Heart left ventricle (tissue), 16 donors: ENCODE measurements at regions not wholly inside any gene's neighbourhood (a gene's known extent, or its start where the extent isn't known, plus 50 kb on each side); places are given as distances from the start of the nearest gene placed in this dataset.

Experiments
- ATAC-seq, 4 donors: fragments of 200-7000 bp; cut with Tn5 transposase; one replicate each; pipeline ENCODE4 v1.9.1; 2020 to 2022; ENCODE audit warnings: moderate library complexity in 4 of 4, mild to moderate bottlenecking in 3 of 4, moderate number of reproducible peaks in 1 of 4
- DNase-seq, 5 donors: peaks; one replicate each; pipeline ENCODE4 v3.0.0-alpha.2; 2020
- H3K27ac ChIP-seq, 12 donors: fragments of 200-600 bp; sonication (generic) in 4 of 12; one replicate each; pipeline versions ENCODE4 v1.5.0 to v1.8.0; 2016 to 2022; ENCODE audit warnings: mild to moderate bottlenecking in 2 of 12
- H3K27me3 ChIP-seq, 9 donors: fragments of 200-600 bp; sonication (generic) in 2 of 9; one replicate each; pipeline versions ENCODE4 v1.5.1 to v1.8.0; 2016 to 2022; ENCODE audit warnings: mild to moderate bottlenecking in 3 of 9
- H3K36me3 ChIP-seq, 9 donors: fragments of 200-600 bp; sonication (generic) in 2 of 9; one replicate each; pipeline versions ENCODE4 v1.5.0 to v1.8.0; 2018 to 2022; ENCODE audit warnings: mild to moderate bottlenecking in 2 of 9
- H3K4me1 ChIP-seq, 12 donors: fragments of 200-600 bp; sonication (generic) in 4 of 12; one replicate each; pipeline versions ENCODE4 v1.5.0 to v1.8.0; 2016 to 2022; ENCODE audit warnings: mild to moderate bottlenecking in 3 of 12
- H3K4me3 ChIP-seq, 12 donors: fragments of 200-600 bp; sonication (generic) in 4 of 12; one replicate each; pipeline versions ENCODE4 v1.5.0 to v1.8.0; 2017 to 2022; ENCODE audit warnings: mild to moderate bottlenecking in 9 of 12, moderate library complexity in 4 of 12
- H3K9me3 ChIP-seq, 12 donors: fragments of 200-600 bp; sonication (generic) in 4 of 12; one replicate each; pipeline versions ENCODE4 v1.5.0 to v1.8.0; 2016 to 2022; ENCODE audit warnings: mild to moderate bottlenecking in 1 of 12
- POLR2A ChIP-seq, 2 donors: fragments of 450-650 bp; IDR thresholded peaks; one replicate each; pipeline ENCODE4 v1.6.1; 2017; ENCODE audit warnings: antibody characterized with exemption in 2 of 2, mild to moderate bottlenecking in 2 of 2, moderate library complexity in 2 of 2
- WGBS, 4 donors: extraction: QIAGEN DNeasy Blood & Tissue Kit in 2 of 4; methylation state at CpG; one replicate each; pipeline versions ENCODE4 v1.1.5 to v1.1.7; 2013 to 2018; 5-methylcytosine and 5-hydroxymethylcytosine counted together
- intact Hi-C, 10 donors: fragments of 100-400 bp; cut with DNase I; formaldehyde crosslinking; loops; one replicate each; pipeline versions ENCODE4 v1.11.1 to v1.14.2; 2022
- TF ChIP-seq, protein P1 (sequence below), 12 donors: fragments of 200-600 bp; sonication (generic) in 4 of 12; IDR thresholded peaks; one replicate each; pipeline versions ENCODE4 v1.5.0 to v1.8.0; 2018 to 2022; ENCODE audit warnings: antibody characterized with exemption in 12 of 12, mild to moderate bottlenecking in 5 of 12
- donor health status: ischemic (EF 13 %, LVEDD 7.1; RV severe dilation, severe dysfunction).
- donor health status: healthy with polysubstance abuse.
- donor health status: DM: no; HTN: yes; CAD: no.
- donor health status: DM: no; HTN: no; CAD: no.
- donor health status: ischemic (EF 25% LVEDD 6.9; RV normal size, moderate dysfunction).
- donor health status: ischemic (EF 25% LVEDD 5.7; RV mildly dilated, moderate dysfunction).
- donor health status: healthy.
- donor health status: DM: yes; HTN: yes; CAD: no.
- donor health status: ischemic (EF 35%, LVEDD 5.7; RV mildly dilated, moderate dysfunction).
- donor health status: nonischemic (EF 11% LVEDD 7.7; RV severe dilation, severe dysfunction).
- donor health status: DM: yes; HTN: yes; CAD: no.
- donor health status: PGD.
- donor health status: ischemic (EF 29% LVEDD 5.4; RV normal size, mild dysfunction).
- donor health status: nonischemic (EF 23%, LVEDD 6.1; RV moderate dilation, normal function).

DNA sequence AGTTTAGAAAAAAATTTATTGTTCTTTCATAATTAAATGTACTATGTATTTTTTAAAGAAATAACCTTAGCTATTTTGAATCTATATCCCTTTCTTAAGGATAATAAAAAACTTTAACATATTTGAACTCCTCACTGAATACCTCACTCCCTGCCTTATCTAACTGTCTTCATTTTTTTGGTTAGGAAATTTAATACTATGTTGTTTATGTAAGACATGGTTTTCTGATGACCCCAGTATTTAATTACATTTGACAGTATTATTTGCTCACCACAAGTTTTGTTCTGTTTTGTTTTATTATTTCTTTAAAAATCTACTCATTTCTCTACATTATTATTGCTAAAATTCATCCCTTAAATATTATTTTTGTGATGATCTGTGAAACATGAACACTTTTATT lies 394.4 kb upstream of the ADGRB3 start:
- intact Hi-C loops = no loop called here
- no peaks in the 10 kb centered on the region for H3K27me3 ChIP-seq
- ATAC-seq (no peak), DNase-seq (no peak)
- no peaks in the 10 kb centered on the region for H3K9me3 ChIP-seq
- H3K27ac ChIP-seq = no peak overlapping the region
- no peak for TF ChIP-seq POLR2A (IDR thresholded peaks at IDR 0.05)
- TF ChIP-seq, protein P1, sequence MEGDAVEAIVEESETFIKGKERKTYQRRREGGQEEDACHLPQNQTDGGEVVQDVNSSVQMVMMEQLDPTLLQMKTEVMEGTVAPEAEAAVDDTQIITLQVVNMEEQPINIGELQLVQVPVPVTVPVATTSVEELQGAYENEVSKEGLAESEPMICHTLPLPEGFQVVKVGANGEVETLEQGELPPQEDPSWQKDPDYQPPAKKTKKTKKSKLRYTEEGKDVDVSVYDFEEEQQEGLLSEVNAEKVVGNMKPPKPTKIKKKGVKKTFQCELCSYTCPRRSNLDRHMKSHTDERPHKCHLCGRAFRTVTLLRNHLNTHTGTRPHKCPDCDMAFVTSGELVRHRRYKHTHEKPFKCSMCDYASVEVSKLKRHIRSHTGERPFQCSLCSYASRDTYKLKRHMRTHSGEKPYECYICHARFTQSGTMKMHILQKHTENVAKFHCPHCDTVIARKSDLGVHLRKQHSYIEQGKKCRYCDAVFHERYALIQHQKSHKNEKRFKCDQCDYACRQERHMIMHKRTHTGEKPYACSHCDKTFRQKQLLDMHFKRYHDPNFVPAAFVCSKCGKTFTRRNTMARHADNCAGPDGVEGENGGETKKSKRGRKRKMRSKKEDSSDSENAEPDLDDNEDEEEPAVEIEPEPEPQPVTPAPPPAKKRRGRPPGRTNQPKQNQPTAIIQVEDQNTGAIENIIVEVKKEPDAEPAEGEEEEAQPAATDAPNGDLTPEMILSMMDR (IDR thresholded peaks at IDR 0.05) = no peak
- no peaks in the 10 kb centered on the region for H3K4me1 ChIP-seq
- no peak overlapping the region for H3K4me3 ChIP-seq
- H3K36me3 ChIP-seq = no peaks in the 10 kb centered on the region

DNA sequence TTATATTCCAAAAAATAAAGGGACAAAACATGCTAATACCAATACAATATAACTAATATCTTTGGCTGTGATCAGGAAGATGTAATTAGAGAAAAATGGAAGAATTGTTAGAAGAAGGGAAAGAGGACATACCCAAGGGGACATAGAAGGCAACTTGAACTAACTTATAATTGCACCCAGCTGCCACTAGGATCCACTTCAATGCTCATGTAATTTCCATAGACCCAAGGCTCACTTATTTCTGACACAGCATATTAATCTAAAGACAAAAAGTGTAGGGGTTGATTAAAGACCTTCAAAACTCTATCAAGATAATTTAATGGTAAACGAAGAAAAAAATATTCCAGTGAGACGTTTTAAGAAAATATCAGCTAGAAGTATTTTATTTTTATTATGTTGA lies 396.0 kb upstream of the ADGRB3 start:
- no peak for ATAC-seq
- no peak for DNase-seq
- 71 to 79% (median 72%) methylated on average over 2 of the region's 2 CpGs for WGBS, 4 donors
- TF ChIP-seq POLR2A (IDR thresholded peaks at IDR 0.05) = no peak
- TF ChIP-seq, protein P1 (IDR thresholded peaks at IDR 0.05) = no peak
- Histone ChIP-seq H3K36me3 (no peaks in the 10 kb centered on the region), H3K27me3 (no peaks in the 10 kb centered on the region), H3K4me3 (no peak overlapping the region), H3K27ac (no peak overlapping the region), H3K4me1 (no peaks in the 10 kb centered on the region), H3K9me3 (no peaks in the 10 kb centered on the region)
- intact Hi-C loops = no loop called here

DNA sequence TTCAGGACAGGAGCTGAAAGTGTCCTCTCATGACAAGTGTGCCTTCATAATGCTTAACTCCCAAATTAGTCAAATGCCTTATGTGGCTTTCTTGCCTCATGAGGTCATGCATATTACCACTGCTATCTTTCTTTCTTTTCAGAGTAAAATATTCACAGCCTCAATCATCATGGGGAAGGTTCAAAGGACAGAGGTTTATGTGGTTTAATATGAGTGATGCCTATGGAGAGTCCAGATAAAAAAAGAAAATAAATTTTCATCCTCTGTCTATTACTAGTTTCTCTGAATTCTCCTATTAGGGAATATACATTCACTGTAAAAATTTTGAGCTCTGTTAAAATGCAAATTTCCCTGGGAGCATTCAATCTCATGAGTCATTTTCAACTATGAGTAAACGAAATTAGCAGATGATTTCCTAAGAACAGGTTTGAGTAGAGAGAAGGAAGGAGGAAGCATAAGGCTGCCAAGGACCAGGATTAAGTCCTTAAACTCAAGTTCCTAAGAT lies 396.9 kb upstream of the ADGRB3 start:
- ATAC-seq (no peak), DNase-seq (no peak)
- H3K27ac ChIP-seq = no peak overlapping the region
- no peaks in the 10 kb centered on the region for H3K27me3 ChIP-seq
- H3K36me3 ChIP-seq = no peaks in the 10 kb centered on the region
- H3K4me3 ChIP-seq = no peak overlapping the region
- WGBS, 4 donors = 31 to 44% (median 36%) methylated on average over 1 of the region's 1 CpG
- intact Hi-C loops = no loop called here
- TF ChIP-seq, protein P1 (IDR thresholded peaks at IDR 0.05) = no peak
- no peak for TF ChIP-seq POLR2A (IDR thresholded peaks at IDR 0.05)
- H3K4me1 ChIP-seq = no peaks in the 10 kb centered on the region
- no peaks in the 10 kb centered on the region for H3K9me3 ChIP-seq

DNA sequence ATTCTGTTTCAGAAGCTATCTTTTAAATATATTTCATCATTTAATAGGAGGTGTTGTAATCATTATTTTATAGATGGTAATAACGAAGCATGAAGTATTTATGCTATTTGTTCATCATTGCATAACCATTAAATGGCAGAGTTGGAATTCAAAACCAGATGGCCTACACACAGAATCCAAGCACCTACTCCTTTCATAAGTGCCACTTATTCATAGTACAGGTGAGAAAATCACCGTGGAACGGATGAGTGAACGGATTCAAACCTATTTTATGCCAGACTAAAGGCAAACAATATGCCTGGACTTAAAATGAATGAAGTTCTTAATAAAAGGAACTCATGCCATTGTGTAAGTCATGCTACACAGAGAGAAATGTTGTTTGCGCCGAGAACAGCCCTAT lies 397.9 kb upstream of the ADGRB3 start:
- no peaks in the 10 kb centered on the region for H3K4me1 ChIP-seq
- intact Hi-C loops = no loop called here
- TF ChIP-seq, protein P1 (IDR thresholded peaks at IDR 0.05) = no peak
- no peak for TF ChIP-seq POLR2A (IDR thresholded peaks at IDR 0.05)
- ATAC-seq (no peak), DNase-seq (no peak)
- no peaks in the 10 kb centered on the region for H3K36me3 ChIP-seq
- WGBS, 4 donors = 70 to 90% (median 79%) methylated on average over 6 of the region's 6 CpGs
- no peaks in the 10 kb centered on the region for H3K9me3 ChIP-seq
- no peaks in the 10 kb centered on the region for H3K27me3 ChIP-seq
- no peak overlapping the region for H3K27ac ChIP-seq
- H3K4me3 ChIP-seq = no peak overlapping the region
